DND-41 (cell line): ENCODE measurements at regions not wholly inside any gene's neighbourhood (a gene's known extent, or its start where the extent isn't known, plus 50 kb on each side); places are given as distances from the start of the nearest gene placed in this dataset.

Experiments
- CTCF ChIP-seq: IDR thresholded peaks from 2 replicates; pipeline ENCODE4 v1.5.1; 2012; ENCODE audit warnings: borderline replicate concordance, low read length, moderate library complexity, mild to moderate bottlenecking; ENCODE audit not compliant: poor library complexity, severe bottlenecking; ENCODE audit errors: extremely low read depth
- EZH2 ChIP-seq: IDR thresholded peaks from 3 replicates; pipeline ENCODE4 v1.6.1; 2012; ENCODE audit warnings: borderline replicate concordance, low read depth, mild to moderate bottlenecking, moderate library complexity, low read length, inconsistent platforms; ENCODE audit not compliant: severe bottlenecking

GRCh38 chr14:98293576-98293975, 978.4 kb downstream of the BCL11B start:
- TF ChIP-seq CTCF (no peak), EZH2 (no peak)
